ENCODE measurements at regions not wholly inside any gene's neighbourhood (a gene's known extent, or its start where the extent isn't known, plus 50 kb on each side); places are given as distances from the start of the nearest gene placed in this dataset.

DNA sequence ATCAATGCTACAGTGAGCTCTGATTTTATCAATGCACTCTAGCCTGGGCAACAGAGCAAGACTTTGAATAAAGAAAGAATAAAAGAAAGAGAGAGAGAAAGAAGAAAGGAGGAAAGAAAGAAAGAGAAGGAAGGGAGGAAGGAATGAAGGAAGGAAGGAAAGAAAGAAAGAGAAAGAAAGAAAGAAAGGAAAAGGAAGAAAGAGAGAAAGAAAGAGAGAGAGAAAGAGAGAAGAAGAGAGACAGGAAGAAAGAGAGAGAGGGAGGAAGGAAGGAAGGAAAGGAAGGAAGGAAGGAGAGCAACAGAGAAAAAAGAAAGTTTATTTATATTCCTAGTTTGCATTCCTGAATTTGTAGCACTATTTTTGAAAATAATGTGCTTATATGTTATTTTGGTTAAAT, 52.3 kb upstream of the ITGA11 start:
- Histone ChIP-seq H3K18ac (ENCODE audit: insufficient read length, low read depth, low read length) (no peak overlapping the region), H3K79me2 (ENCODE audit: insufficient read depth, low read length) (no peaks in the 10 kb centered on the region), H3K9me3 (ENCODE audit: control insufficient read depth, low read depth, low read length) (no peaks in the 10 kb centered on the region), H2AFZ (ENCODE audit: low read length) (no peak overlapping the region), H2BK15ac (ENCODE audit: low read depth, low read length) (no peak overlapping the region), H3K23me2 (ENCODE audit: insufficient read length, low read depth, low read length, poor library complexity, severe bottlenecking) (no peaks in the 10 kb centered on the region), H3K27me3 (ENCODE audit: insufficient read depth, low read length) (no peaks in the 10 kb centered on the region), H2BK20ac (ENCODE audit: low read depth, low read length, poor library complexity, severe bottlenecking) (no peak overlapping the region), H3K79me1 (ENCODE audit: insufficient read depth, low read depth, low read length, poor library complexity, severe bottlenecking) (no peaks in the 10 kb centered on the region), H3K4me2 (ENCODE audit: insufficient read depth, insufficient read length, low read length) (no peak overlapping the region), H4K5ac (ENCODE audit: insufficient read length, low read depth, low read length) (no peak overlapping the region), H3K4me1 (ENCODE audit: insufficient read depth, low read length) (peaks cover 4% of the 10 kb centered on the region; the same call in 1 of the 2 replicates), H3K14ac (ENCODE audit: insufficient read depth, low read length) (no peak overlapping the region), H4K8ac (replicated peaks; ENCODE audit: insufficient read length, low read depth, low read length) (no peak overlapping the region), H3K23ac (ENCODE audit: insufficient read length, low read depth, low read length) (no peak overlapping the region), H3K4ac (ENCODE audit: low read depth, low read length) (no peak overlapping the region), H3K27ac (ENCODE audit: insufficient read length, low read depth, low read length) (no peak overlapping the region), H2BK12ac (ENCODE audit: insufficient read length, low read depth, low read length) (no peak overlapping the region), H4K20me1 (ENCODE audit: control insufficient read depth, insufficient read depth, insufficient read length) (no peaks in the 10 kb centered on the region), H4K91ac (ENCODE audit: insufficient read length, low read depth, low read length) (no peak overlapping the region), H2BK5ac (ENCODE audit: insufficient read length, low read length) (no peak overlapping the region), H3K56ac (ENCODE audit: insufficient read length, low read depth, low read length) (no peak overlapping the region), H3T11ph (ENCODE audit: low read length) (no peak overlapping the region), H2BK120ac (ENCODE audit: low read depth, low read length, poor library complexity, severe bottlenecking) (no peak overlapping the region), H3K9ac (ENCODE audit: extremely low read depth, insufficient read length, low read length) (no peak overlapping the region), H2AK5ac (ENCODE audit: insufficient read length, low read length) (no peak overlapping the region)
- Mint-ChIP-seq H3K27me3 (ENCODE audit: low read depth) (peaks cover 10% of the 10 kb centered on the region), H3K27ac (no peak overlapping the region; a peak in 1 of 7 replicates), H3K4me3 (no peak overlapping the region), H3K9me3 (peaks cover 2 to 3% of the 10 kb centered on the region in 2 experiments; a peak in 1 of 5 replicates), H3K4me1 (peaks cover 16 to 21% of the 10 kb centered on the region in 2 experiments), H3K36me3 (ENCODE audit: insufficient read depth in 1 of 3, low read depth in 3 of 3) (peaks cover 0 to 7% (median 0%) of the 10 kb centered on the region in 3 experiments; a peak in 1 of 7 replicates)
- no peak for DNase-seq
- TF ChIP-seq, protein P1, sequence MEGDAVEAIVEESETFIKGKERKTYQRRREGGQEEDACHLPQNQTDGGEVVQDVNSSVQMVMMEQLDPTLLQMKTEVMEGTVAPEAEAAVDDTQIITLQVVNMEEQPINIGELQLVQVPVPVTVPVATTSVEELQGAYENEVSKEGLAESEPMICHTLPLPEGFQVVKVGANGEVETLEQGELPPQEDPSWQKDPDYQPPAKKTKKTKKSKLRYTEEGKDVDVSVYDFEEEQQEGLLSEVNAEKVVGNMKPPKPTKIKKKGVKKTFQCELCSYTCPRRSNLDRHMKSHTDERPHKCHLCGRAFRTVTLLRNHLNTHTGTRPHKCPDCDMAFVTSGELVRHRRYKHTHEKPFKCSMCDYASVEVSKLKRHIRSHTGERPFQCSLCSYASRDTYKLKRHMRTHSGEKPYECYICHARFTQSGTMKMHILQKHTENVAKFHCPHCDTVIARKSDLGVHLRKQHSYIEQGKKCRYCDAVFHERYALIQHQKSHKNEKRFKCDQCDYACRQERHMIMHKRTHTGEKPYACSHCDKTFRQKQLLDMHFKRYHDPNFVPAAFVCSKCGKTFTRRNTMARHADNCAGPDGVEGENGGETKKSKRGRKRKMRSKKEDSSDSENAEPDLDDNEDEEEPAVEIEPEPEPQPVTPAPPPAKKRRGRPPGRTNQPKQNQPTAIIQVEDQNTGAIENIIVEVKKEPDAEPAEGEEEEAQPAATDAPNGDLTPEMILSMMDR (conservative IDR thresholded peaks at IDR 0.05) = no peak

Measured in H9 (cell line).